ENCODE measurements at regions not wholly inside any gene's neighbourhood (a gene's known extent, or its start where the extent isn't known, plus 50 kb on each side); places are given as distances from the start of the nearest gene placed in this dataset.

DNA sequence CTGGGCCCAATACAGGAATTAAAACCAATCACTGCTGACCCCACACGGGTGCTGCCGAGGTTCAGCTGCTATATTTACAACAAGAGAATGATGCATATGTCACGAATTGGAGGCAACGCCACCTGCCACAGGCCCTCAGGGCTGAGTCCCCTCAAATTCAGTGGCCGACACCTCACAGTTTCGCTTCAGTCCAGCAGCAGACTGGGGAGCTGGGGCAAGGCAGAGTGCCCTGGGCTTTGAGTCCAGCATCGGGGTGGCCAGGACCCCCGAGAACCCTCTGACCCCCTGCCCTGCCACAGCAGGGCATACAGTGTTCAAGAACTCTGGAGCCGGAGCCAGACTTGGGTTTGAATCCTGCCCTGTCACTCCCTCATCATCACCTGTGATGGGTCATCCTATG is 247.2 kb downstream of the CTTN start:
- Histone ChIP-seq H3K36me3 (ENCODE audit: control insufficient read depth in 1 of 2, insufficient read depth in 2 of 2, low read length in 2 of 2) (no peaks in the 10 kb centered on the region), H2AFZ (ENCODE audit: low read depth, low read length, poor library complexity, severe bottlenecking) (no peak overlapping the region), H4K20me1 (ENCODE audit: insufficient read depth) (no peaks in the 10 kb centered on the region), H3K4me3 (replicated peaks in 1 of 2; ENCODE audit: low read depth in 1 of 2, low read length in 2 of 2) (no peak overlapping the region), H3K9me3 (ENCODE audit: control insufficient read depth in 1 of 2, insufficient read depth in 1 of 2, low read depth in 1 of 2, low read length in 2 of 2) (no peaks in the 10 kb centered on the region), H3K27me3 (ENCODE audit: insufficient read depth, low read length) (peaks cover 7% of the 10 kb centered on the region; the same call in 1 of the 2 replicates), H3K4me2 (ENCODE audit: low read length) (no peak overlapping the region), H3K27ac (ENCODE audit: low read depth, low read length) (no peak overlapping the region), H3K4me1 (ENCODE audit: control insufficient read depth in 1 of 2, insufficient read depth in 2 of 2, low read length in 2 of 2) (no peaks in the 10 kb centered on the region), H3K9ac (ENCODE audit: low read length) (no peak overlapping the region), H3K9me2 (ENCODE audit: insufficient read depth) (no peaks in the 10 kb centered on the region), H3K79me2 (ENCODE audit: insufficient read depth, low read length) (no peaks in the 10 kb centered on the region)
- TF ChIP-seq ZNF274 (IDR thresholded peaks at IDR 0.05; ENCODE audit: low read depth, low read length): no peak
- TF ChIP-seq CEBPB (IDR thresholded peaks at IDR 0.05; ENCODE audit: low read depth): no peak
- no peak for TF ChIP-seq ELF1 (IDR thresholded peaks at IDR 0.05; ENCODE audit: borderline replicate concordance, low read depth)
- TF ChIP-seq SIN3A (IDR thresholded peaks at IDR 0.05; ENCODE audit: low read depth): no peak
- no peak for TF ChIP-seq JUND (IDR thresholded peaks at IDR 0.05)
- TF ChIP-seq POLR2AphosphoS5 (IDR thresholded peaks at IDR 0.05; ENCODE audit: low read depth, low read length): no peak
- no peak for TF ChIP-seq ZFX (IDR thresholded peaks at IDR 0.05)
- TF ChIP-seq EZH2phosphoT487 (IDR thresholded peaks at IDR 0.05; ENCODE audit: borderline replicate concordance): no peak
- no peak for TF ChIP-seq ZBTB33 (IDR thresholded peaks at IDR 0.05; ENCODE audit: extremely low read depth, insufficient replicate concordance, low read length)
- TF ChIP-seq, protein P1, sequence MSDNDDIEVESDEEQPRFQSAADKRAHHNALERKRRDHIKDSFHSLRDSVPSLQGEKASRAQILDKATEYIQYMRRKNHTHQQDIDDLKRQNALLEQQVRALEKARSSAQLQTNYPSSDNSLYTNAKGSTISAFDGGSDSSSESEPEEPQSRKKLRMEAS (IDR thresholded peaks at IDR 0.05): no peak
- TF ChIP-seq SRF (IDR thresholded peaks at IDR 0.05; ENCODE audit: low read depth): no peak
- TF ChIP-seq CBX3 (IDR thresholded peaks at IDR 0.05; ENCODE audit: low read depth): no peak
- no peak for TF ChIP-seq SP1 (IDR thresholded peaks at IDR 0.05; ENCODE audit: low read depth)
- TF ChIP-seq FOSL1 (IDR thresholded peaks at IDR 0.05; ENCODE audit: low read depth): no peak
- BruUV-seq (replicated peaks): no TSS peak
- CTCF ChIA-PET: no interaction called here
- DNase-seq (ENCODE audit: low read depth, low spot score) (no peak), ATAC-seq (no peak)
- intact Hi-C loops (cut with micrococcal nuclease): no loop called here
- RAD21 ChIA-PET (ENCODE audit: low non-redundant PET in 1 of 2, low total read pairs in 2 of 2, uncharacterized antibody in 2 of 2, unreplicated experiment in 2 of 2): no interaction called here
- POLR2A ChIA-PET: no interaction called here
